ENCODE measurements at regions not wholly inside any gene's neighbourhood (a gene's known extent, or its start where the extent isn't known, plus 50 kb on each side); places are given as distances from the start of the nearest gene placed in this dataset.

DNA sequence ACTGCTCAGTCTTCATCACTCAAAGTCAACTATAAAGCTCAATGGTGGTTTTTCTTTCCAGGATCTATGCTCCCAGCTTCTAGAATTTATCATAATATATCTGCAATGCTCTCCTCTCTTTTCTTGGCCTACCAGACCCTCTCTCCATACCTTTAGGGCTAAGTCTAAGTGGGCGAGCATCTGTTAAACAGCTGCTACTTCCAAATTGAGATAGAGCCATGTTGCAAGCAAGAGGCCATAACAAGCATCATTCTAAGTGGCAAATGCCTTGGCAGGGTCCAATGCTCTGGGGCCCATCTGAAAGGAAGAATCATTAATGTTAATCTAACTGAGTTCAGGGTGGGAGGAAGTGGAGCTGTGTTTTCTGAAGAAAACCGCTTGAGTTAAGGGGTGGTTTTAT, 324.0 kb downstream of the TLR4 start:
- Histone ChIP-seq H3K36me3 (ENCODE audit: insufficient read depth, low read length) (no peaks in the 10 kb centered on the region), H2AFZ (ENCODE audit: low read depth, low read length) (no peak overlapping the region), H3K4me3 (ENCODE audit: low read length) (no peak overlapping the region), H3F3A (ENCODE audit: insufficient read depth, low read length, poor library complexity, severe bottlenecking) (no peaks in the 10 kb centered on the region), H3K9me2 (ENCODE audit: insufficient read depth, low read length) (no peaks in the 10 kb centered on the region), H3K27ac (ENCODE audit: low read length) (no peak overlapping the region), H3K4me2 (ENCODE audit: low read length) (no peak overlapping the region), H3K27me3 (ENCODE audit: insufficient read depth, low read depth, low read length) (no peaks in the 10 kb centered on the region), H3K9ac (ENCODE audit: low read length) (no peak overlapping the region), H3K79me2 (replicated peaks; ENCODE audit: insufficient read depth, low read length) (no peaks in the 10 kb centered on the region), H3K9me3 (ENCODE audit: low read length) (no peaks in the 10 kb centered on the region), H4K20me1 (ENCODE audit: insufficient read depth) (no peaks in the 10 kb centered on the region)
- no peak for TF ChIP-seq CTCF (IDR thresholded peaks at IDR 0.05; ENCODE audit: poor library complexity, severe bottlenecking)
- no peak for TF ChIP-seq MXI1 (conservative IDR thresholded peaks at IDR 0.05; ENCODE audit: poor library complexity, severe bottlenecking)
- TF ChIP-seq EP300 (conservative IDR thresholded peaks at IDR 0.05; ENCODE audit: poor library complexity, severe bottlenecking) = no peak
- no peak for TF ChIP-seq EZH2 (IDR thresholded peaks at IDR 0.05; ENCODE audit: borderline replicate concordance, insufficient read depth, low read length, poor library complexity, severe bottlenecking)
- TF ChIP-seq RAD21 (conservative IDR thresholded peaks at IDR 0.05) = no peak

GRCh38 chr9:118029425-118029824, 325.2 kb downstream of the TLR4 start:
- Histone ChIP-seq H2AFZ (ENCODE audit: low read depth, low read length) (no peak overlapping the region), H3K36me3 (ENCODE audit: insufficient read depth, low read length) (no peaks in the 10 kb centered on the region), H3K9me3 (ENCODE audit: low read length) (no peaks in the 10 kb centered on the region), H3K4me3 (ENCODE audit: low read length) (no peak overlapping the region), H3K79me2 (replicated peaks; ENCODE audit: insufficient read depth, low read length) (no peaks in the 10 kb centered on the region), H3K9me2 (ENCODE audit: insufficient read depth, low read length) (no peaks in the 10 kb centered on the region), H3K27me3 (ENCODE audit: insufficient read depth, low read depth, low read length) (no peaks in the 10 kb centered on the region), H3K9ac (ENCODE audit: low read length) (no peak overlapping the region), H4K20me1 (ENCODE audit: insufficient read depth) (no peaks in the 10 kb centered on the region), H3K4me2 (ENCODE audit: low read length) (no peak overlapping the region), H3F3A (ENCODE audit: insufficient read depth, low read length, poor library complexity, severe bottlenecking) (no peaks in the 10 kb centered on the region), H3K27ac (ENCODE audit: low read length) (no peak overlapping the region)
- TF ChIP-seq EZH2 (IDR thresholded peaks at IDR 0.05; ENCODE audit: borderline replicate concordance, insufficient read depth, low read length, poor library complexity, severe bottlenecking) = no peak
- TF ChIP-seq CTCF (IDR thresholded peaks at IDR 0.05; ENCODE audit: poor library complexity, severe bottlenecking) = no peak
- no peak for TF ChIP-seq REST (IDR thresholded peaks at IDR 0.05; ENCODE audit: borderline replicate concordance)
- no peak for TF ChIP-seq POLR2AphosphoS5 (IDR thresholded peaks at IDR 0.05)
- no peak for TF ChIP-seq MXI1 (conservative IDR thresholded peaks at IDR 0.05; ENCODE audit: poor library complexity, severe bottlenecking)
- no peak for TF ChIP-seq TAF1 (IDR thresholded peaks at IDR 0.05; ENCODE audit: low read depth)
- no peak for TF ChIP-seq RAD21 (conservative IDR thresholded peaks at IDR 0.05)
- TF ChIP-seq EP300 (conservative IDR thresholded peaks at IDR 0.05; ENCODE audit: poor library complexity, severe bottlenecking) = no peak
- TF ChIP-seq SMC3 (conservative IDR thresholded peaks at IDR 0.05; ENCODE audit: poor library complexity) = no peak

Data from neural cell (in vitro differentiated cells).